T-cell (primary cell): ENCODE measurements at regions not wholly inside any gene's neighbourhood (a gene's known extent, or its start where the extent isn't known, plus 50 kb on each side); places are given as distances from the start of the nearest gene placed in this dataset.
"Not testable (repeated sequence)": the region's sequence is repeated elsewhere in the genome, so short reads cannot be mapped to it uniquely, and the experiment has no call there.

Experiments
- ATAC-seq, 4 experiments: fragments of 200-7000 bp in 3 of 4; fragments of 150-1000 bp in 1 of 4; cut with Tn5 transposase; replicated peaks in 1 of 4; 1 replicate in 3 of 4; 2 replicates in 1 of 4; pipeline ENCODE4 v1.10.0; 2021; ENCODE audit warnings: moderate library complexity in 3 of 4, mild to moderate bottlenecking in 2 of 4, moderate number of reproducible peaks in 1 of 4
- CTCF ChIA-PET, 2 donors: fragments of 300-600 bp; sonication (Branson Sonifier 250); formaldehyde crosslinking; loops; one replicate each; lab custom pipeline; 2022; ENCODE audit warnings: antibody characterized with exemption in 2 of 2; lab: Charles Lee
- POLR2A ChIA-PET, 2 donors: fragments of 300-600 bp; sonication (Branson Sonifier 250); formaldehyde crosslinking; loops; one replicate each; lab custom pipeline; 2022; ENCODE audit warnings: antibody characterized with exemption in 2 of 2; lab: Charles Lee
- DNase-seq, 35 experiments: peaks; one replicate each; pipeline versions ENCODE4 v3.0.0 to v3.0.0-alpha.2; 2013 to 2023
- H3K27ac ChIP-seq: one replicate; pipeline ENCODE4 v1.5.1; 2013; ENCODE audit warnings: low read length
- H3K27me3 ChIP-seq, 2 experiments: replicated peaks in 1 of 2; 1 replicate in 1 of 2; 2 replicates in 1 of 2; pipeline versions ENCODE4 v1.6.1 to v1.7.0; 2013; ENCODE audit warnings: low read length in 1 of 2, mixed read lengths in 1 of 2; ENCODE audit not compliant: control insufficient read depth in 2 of 2, insufficient read depth in 2 of 2; ENCODE audit errors: extremely low read depth in 1 of 2
- H3K36me3 ChIP-seq, 2 donors: 1 replicate in 1 of 2; 2 replicates in 1 of 2; pipeline versions ENCODE4 v1.6.1 to v1.7.0; 2013; ENCODE audit warnings: low read length in 1 of 2; ENCODE audit not compliant: control insufficient read depth in 2 of 2, insufficient read depth in 1 of 2; ENCODE audit errors: extremely low read depth in 1 of 2
- H3K4me1 ChIP-seq, 2 experiments: 1 replicate in 1 of 2; 2 replicates in 1 of 2; pipeline versions ENCODE4 v1.6.1 to v1.7.0; 2013; ENCODE audit warnings: low read length in 2 of 2, mixed read lengths in 1 of 2; ENCODE audit not compliant: insufficient read depth in 2 of 2, control insufficient read depth in 1 of 2; ENCODE audit errors: extremely low read depth in 1 of 2
- H3K4me3 ChIP-seq, 2 donors: 1 replicate in 1 of 2; 2 replicates in 1 of 2; pipeline versions ENCODE4 v1.5.1 to v1.7.0; 2013; ENCODE audit warnings: mild to moderate bottlenecking in 2 of 2, low read length in 1 of 2, moderate library complexity in 1 of 2; ENCODE audit not compliant: control insufficient read depth in 1 of 2; ENCODE audit errors: extremely low read depth in 1 of 2
- H3K9me3 ChIP-seq: 2 replicates; pipeline ENCODE4 v1.7.0; 2013
- H3K27ac Mint-ChIP-seq, 2 donors: one replicate each; pipeline ENCODE4 v1.8.0; 2020 to 2021; ENCODE audit warnings: mild to moderate bottlenecking in 2 of 2, mixed read lengths in 2 of 2
- H3K27me3 Mint-ChIP-seq, 2 donors: one replicate each; pipeline ENCODE4 v1.8.0; 2021 to 2022; ENCODE audit warnings: mixed read lengths in 2 of 2
- H3K36me3 Mint-ChIP-seq: one replicate; pipeline ENCODE4 v1.8.0; 2021; ENCODE audit warnings: mixed read lengths
- H3K4me1 Mint-ChIP-seq, 3 donors: one replicate each; pipeline ENCODE4 v1.8.0; 2020 to 2022; ENCODE audit warnings: mixed read lengths in 3 of 3, mild to moderate bottlenecking in 1 of 3
- H3K4me3 Mint-ChIP-seq, 3 donors: one replicate each; pipeline ENCODE4 v1.8.0; 2020 to 2022; ENCODE audit warnings: mild to moderate bottlenecking in 3 of 3, mixed read lengths in 3 of 3, moderate library complexity in 3 of 3
- H3K9me3 Mint-ChIP-seq, 3 donors: one replicate each; pipeline ENCODE4 v1.8.0; 2020 to 2022; ENCODE audit warnings: mixed read lengths in 3 of 3
- WGBS: methylation state at CpG from one replicate; pipeline ENCODE4 v1.1.5; 2013; ENCODE audit warnings: missing lambda C conversion rate; ENCODE audit not compliant: insufficient coverage; 5-methylcytosine and 5-hydroxymethylcytosine counted together

DNA sequence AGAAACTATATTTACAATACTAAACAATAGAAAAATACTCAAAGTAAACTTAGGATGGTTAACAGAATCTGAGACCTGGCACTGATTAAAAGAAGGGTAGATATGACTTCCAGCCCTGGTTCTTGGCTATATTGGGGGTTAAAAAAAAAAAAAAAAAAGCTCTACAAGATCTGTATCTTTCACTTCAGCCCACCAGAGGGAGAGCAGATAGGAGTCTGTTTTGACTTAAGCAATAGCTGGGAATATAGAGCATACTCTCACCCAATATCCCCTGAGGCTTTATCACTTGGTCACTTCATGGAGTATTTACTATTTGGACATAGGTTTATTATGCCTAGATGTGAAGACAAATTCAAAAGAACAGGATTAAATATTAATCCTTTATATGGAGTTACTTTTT lies 598.9 kb upstream of the LINC00305 start:
- Mint-ChIP-seq H3K4me1 (no peaks in the 10 kb centered on the region), H3K36me3 (no peaks in the 10 kb centered on the region), H3K27ac (no peak overlapping the region), H3K9me3 (peaks cover 8 to 12% (median 10%) of the 10 kb centered on the region in 3 donors), H3K4me3 (no peak overlapping the region), H3K27me3 (no peaks in the 10 kb centered on the region)
- DNase-seq (no peak), ATAC-seq (no peak)
- no peaks in the 10 kb centered on the region for H3K27me3 ChIP-seq
- H3K27ac ChIP-seq = no peak overlapping the region
- H3K4me1 ChIP-seq = no peaks in the 10 kb centered on the region
- no peaks in the 10 kb centered on the region for H3K36me3 ChIP-seq
- H3K4me3 ChIP-seq = no peak overlapping the region
- ChIA-PET POLR2A (no interaction called here), CTCF (interaction anchor here in 1 of 2 donors (0.7 kb wide), 1 partner anchor 295 kb away, joined by 3 read pairs; no protein-coding TSS in a partner anchor)
- H3K9me3 ChIP-seq = no peaks in the 10 kb centered on the region

DNA sequence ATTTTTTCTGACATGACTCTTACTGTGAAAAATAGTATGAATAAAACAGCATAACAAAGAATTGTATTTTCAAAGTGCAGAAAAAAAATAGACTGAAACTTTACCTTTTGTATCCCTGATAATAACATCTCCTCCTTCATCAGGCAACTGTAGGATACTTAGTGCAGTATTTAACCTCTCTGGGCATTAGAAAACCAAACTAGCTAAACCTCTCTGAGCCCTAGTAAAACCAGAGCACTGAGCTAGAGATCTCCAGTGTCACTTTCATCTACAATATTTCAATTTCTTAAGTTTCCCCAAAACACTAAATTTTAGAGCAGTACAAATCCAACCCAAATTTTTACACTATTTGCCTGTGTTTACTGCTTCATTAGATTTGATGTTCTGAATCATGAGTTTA lies 594.0 kb upstream of the LINC00305 start:
- H3K4me3 ChIP-seq = no peak overlapping the region
- Mint-ChIP-seq H3K4me3 (no peak overlapping the region), H3K27ac (no peak overlapping the region), H3K9me3 (peaks cover 0 to 5% (median under 1%) of the 10 kb centered on the region in 3 donors), H3K4me1 (no peaks in the 10 kb centered on the region), H3K36me3 (no peaks in the 10 kb centered on the region), H3K27me3 (no peaks in the 10 kb centered on the region)
- DNase-seq (no peak), ATAC-seq (no peak)
- no peaks in the 10 kb centered on the region for H3K9me3 ChIP-seq
- H3K27ac ChIP-seq = no peak overlapping the region
- POLR2A ChIA-PET = no interaction called here
- no peaks in the 10 kb centered on the region for H3K27me3 ChIP-seq
- no peaks in the 10 kb centered on the region for H3K4me1 ChIP-seq
- no peaks in the 10 kb centered on the region for H3K36me3 ChIP-seq
- CTCF ChIA-PET = no interaction called here

DNA sequence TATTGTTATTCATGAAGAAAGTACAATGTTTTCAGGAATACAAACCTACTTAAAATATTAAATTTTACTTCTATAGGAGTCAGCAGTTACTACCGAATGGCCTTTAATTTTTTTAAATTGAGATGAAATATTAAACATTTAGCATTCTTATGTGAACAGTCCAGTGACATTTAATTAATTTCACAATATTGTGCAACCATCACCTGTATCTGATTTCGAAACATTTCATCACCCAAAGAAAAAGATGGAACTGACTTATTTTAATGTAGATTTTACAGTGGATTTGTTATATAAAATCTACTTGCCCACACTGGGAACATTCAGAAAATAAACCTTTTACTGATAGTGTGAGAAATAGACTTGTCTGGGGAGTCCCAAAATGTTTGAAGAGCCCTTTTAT lies 585.2 kb upstream of the LINC00305 start:
- Mint-ChIP-seq H3K27ac (no peak overlapping the region), H3K36me3 (no peaks in the 10 kb centered on the region), H3K4me1 (no peaks in the 10 kb centered on the region), H3K9me3 (peaks cover 0 to 7% (median 5%) of the 10 kb centered on the region in 3 donors), H3K27me3 (no peaks in the 10 kb centered on the region), H3K4me3 (no peak overlapping the region)
- Histone ChIP-seq H3K9me3 (no peaks in the 10 kb centered on the region), H3K4me1 (no peaks in the 10 kb centered on the region), H3K36me3 (no peaks in the 10 kb centered on the region), H3K27ac (no peak overlapping the region), H3K27me3 (no peaks in the 10 kb centered on the region), H3K4me3 (no peak overlapping the region)
- WGBS = no CpG with 5 or more reads among the region's 2 CpGs
- ChIA-PET POLR2A (no interaction called here), CTCF (no interaction called here)
- ATAC-seq (no peak), DNase-seq (no peak)

DNA sequence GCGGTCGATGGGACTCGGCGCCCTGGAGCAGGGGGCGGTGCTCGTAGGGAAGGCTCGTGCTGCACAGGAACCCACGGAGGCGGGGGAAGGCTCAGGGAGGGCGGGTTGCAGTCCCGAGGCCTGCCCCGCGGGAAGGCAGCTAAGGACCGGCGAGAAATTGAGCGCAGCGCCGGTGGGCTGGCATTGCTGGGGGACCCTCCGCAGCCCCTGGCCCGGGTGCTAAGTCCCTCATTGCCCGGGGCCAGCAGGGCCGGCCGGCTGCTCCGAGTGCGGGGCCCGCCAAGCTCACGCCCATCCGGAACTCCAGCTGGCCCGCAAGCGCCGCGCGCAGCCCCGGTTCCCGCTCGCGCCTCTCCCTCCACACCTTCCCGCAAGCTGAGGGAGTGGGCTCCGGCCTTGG lies 576.8 kb upstream of the LINC00305 start:
- ATAC-seq, H3K9me3 ChIP-seq, H3K36me3 ChIP-seq, H3K4me3 Mint-ChIP-seq, CTCF ChIA-PET, H3K4me3 ChIP-seq, H3K36me3 Mint-ChIP-seq, H3K27me3 Mint-ChIP-seq, H3K27ac ChIP-seq, POLR2A ChIA-PET, DNase-seq, H3K27me3 ChIP-seq, H3K4me1 ChIP-seq, H3K27ac Mint-ChIP-seq, H3K4me1 Mint-ChIP-seq: not testable (repeated sequence)
- WGBS = 93% methylated on average over 13 of the region's 39 CpGs
- H3K9me3 Mint-ChIP-seq = peaks cover 2 to 10% (median 7%) of the 10 kb centered on the region in 3 donors

DNA sequence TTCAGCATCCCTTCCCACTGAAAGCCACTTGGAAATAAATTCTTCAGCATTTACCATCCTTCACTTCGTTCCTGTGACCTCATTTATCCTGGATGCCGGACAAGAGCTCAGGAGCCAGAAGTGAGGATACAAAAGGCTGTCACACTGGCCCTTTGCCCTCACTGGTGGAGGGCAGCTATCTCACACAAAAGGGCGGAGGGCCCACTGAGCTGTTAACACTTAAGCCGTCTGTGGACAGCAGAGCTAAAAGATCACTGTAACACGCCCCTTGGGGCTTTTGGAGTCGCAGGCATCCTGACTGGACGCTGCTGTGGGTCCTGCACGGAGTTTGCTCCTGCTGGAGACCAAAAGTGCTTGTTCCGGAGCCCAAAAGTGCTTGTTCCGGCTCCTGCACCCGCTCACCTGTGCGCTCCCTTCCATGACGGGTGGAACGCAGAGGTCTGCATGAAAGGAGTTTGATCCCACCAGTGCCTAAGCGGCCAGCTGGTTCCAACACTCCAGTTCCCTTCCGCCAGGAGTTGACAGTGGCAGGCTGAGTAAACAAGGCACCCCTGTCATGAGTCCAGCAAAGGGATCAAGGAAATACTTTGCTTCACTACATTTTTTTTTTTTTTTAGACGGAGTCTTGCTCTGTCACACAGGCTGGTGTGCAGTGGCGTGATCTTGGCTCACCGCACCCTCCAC lies 572.0 kb upstream of the LINC00305 start:
- ChIA-PET POLR2A (no interaction called here), CTCF (no interaction called here)
- DNase-seq = no peak
- WGBS = 85% methylated on average over 19 of the region's 19 CpGs
- Histone ChIP-seq H3K4me3 (no peak overlapping the region), H3K4me1 (no peaks in the 10 kb centered on the region), H3K36me3 (no peaks in the 10 kb centered on the region), H3K9me3 (no peaks in the 10 kb centered on the region), H3K27ac (no peak overlapping the region), H3K27me3 (no peaks in the 10 kb centered on the region)
- no peaks in the 10 kb centered on the region for H3K4me1 Mint-ChIP-seq
- no peaks in the 10 kb centered on the region for H3K36me3 Mint-ChIP-seq
- no peaks in the 10 kb centered on the region for H3K27me3 Mint-ChIP-seq
- no peak for ATAC-seq
- H3K9me3 Mint-ChIP-seq = peaks cover 0 to 2% (median 0%) of the 10 kb centered on the region in 3 donors
- no peak overlapping the region for H3K4me3 Mint-ChIP-seq
- no peak overlapping the region for H3K27ac Mint-ChIP-seq

DNA sequence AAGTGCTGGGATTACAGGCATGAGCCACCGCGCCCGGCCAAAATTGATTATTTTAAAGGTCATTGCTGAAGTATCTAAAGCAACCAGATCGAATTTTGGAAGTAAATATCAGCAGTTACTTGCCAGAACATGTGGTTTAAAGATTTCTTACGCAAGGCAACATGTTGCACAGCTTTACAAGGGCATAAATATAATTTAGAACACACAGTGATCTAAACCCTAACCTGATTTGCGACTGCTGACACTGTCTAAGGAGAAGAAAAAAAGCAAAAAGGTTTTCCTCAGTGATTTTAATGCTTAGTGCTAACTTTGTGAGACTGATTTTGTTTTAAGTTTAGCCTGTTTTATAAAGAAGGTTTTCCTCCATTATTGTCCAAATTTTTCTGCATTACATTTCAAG lies 569.9 kb upstream of the LINC00305 start:
- no peak for DNase-seq
- H3K4me3 Mint-ChIP-seq = no peak overlapping the region
- Histone ChIP-seq H3K36me3 (no peaks in the 10 kb centered on the region), H3K27me3 (no peaks in the 10 kb centered on the region), H3K4me1 (no peaks in the 10 kb centered on the region), H3K4me3 (no peak overlapping the region), H3K27ac (no peak overlapping the region), H3K9me3 (no peaks in the 10 kb centered on the region)
- H3K9me3 Mint-ChIP-seq = peaks cover 0 to 5% (median 0%) of the 10 kb centered on the region in 3 donors
- no peak overlapping the region for H3K27ac Mint-ChIP-seq
- no CpG with 5 or more reads among the region's 6 CpGs for WGBS
- POLR2A ChIA-PET = no interaction called here
- no peak for ATAC-seq
- H3K27me3 Mint-ChIP-seq = no peaks in the 10 kb centered on the region
- no peaks in the 10 kb centered on the region for H3K36me3 Mint-ChIP-seq
- H3K4me1 Mint-ChIP-seq = no peaks in the 10 kb centered on the region
- CTCF ChIA-PET = no interaction called here

DNA sequence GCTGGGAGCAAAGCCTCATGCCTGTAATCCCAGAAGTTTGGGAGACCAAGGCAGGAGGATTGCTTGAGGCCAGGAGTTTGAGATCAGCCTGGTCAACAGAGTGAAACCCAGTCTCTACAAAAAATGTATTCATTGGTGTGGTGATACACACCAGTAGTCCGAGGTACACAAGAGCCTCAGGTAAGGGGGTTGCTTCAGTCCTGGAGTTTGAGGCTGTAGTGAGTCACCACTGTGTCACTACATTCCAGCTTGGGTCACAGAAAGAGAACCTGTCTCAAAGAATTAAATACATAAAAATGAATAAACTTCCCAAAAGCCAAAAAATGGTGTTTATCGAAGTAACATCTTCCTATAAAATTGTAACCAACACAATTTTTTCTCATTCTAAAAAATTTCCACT lies 568.1 kb upstream of the LINC00305 start:
- POLR2A ChIA-PET = no interaction called here
- H3K27me3 Mint-ChIP-seq = no peaks in the 10 kb centered on the region
- no peaks in the 10 kb centered on the region for H3K4me1 Mint-ChIP-seq
- ATAC-seq = no peak
- Histone ChIP-seq H3K36me3 (no peaks in the 10 kb centered on the region), H3K4me3 (no peak overlapping the region), H3K9me3 (no peaks in the 10 kb centered on the region), H3K27ac (no peak overlapping the region), H3K27me3 (no peaks in the 10 kb centered on the region), H3K4me1 (no peaks in the 10 kb centered on the region)
- CTCF ChIA-PET = no interaction called here
- H3K9me3 Mint-ChIP-seq = peaks cover 0 to 8% (median 6%) of the 10 kb centered on the region in 3 donors
- H3K36me3 Mint-ChIP-seq = no peaks in the 10 kb centered on the region
- DNase-seq = no peak
- 0% methylated on average over 1 of the region's 2 CpGs for WGBS
- no peak overlapping the region for H3K4me3 Mint-ChIP-seq
- no peak overlapping the region for H3K27ac Mint-ChIP-seq
